ENCODE measurements at regions not wholly inside any gene's neighbourhood (a gene's known extent, or its start where the extent isn't known, plus 50 kb on each side); places are given as distances from the start of the nearest gene placed in this dataset.
"Not testable (repeated sequence)": the region's sequence is repeated elsewhere in the genome, so short reads cannot be mapped to it uniquely, and the experiment has no call there.

DNA sequence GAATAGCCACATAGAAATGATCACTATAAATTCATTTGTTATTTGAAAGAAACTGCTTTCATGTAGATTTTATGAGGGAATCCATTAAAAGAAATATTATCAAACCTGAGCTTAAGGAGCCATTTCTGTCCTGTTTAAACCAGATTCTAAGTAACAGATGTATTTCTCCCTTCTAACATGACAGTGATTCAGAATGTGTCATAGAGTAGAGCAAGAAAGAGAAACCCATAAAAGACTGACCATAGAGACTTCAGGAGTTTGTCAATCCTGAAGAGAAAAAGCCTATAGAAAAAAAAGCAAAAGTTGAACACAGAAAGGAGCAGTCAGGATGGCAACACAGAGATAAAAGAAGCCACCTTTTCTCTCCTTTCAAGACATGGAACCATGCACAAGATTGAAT, 390.6 kb downstream of the PRIM2 start:
- H3K4me3 ChIP-seq (ENCODE audit: low read length): not testable (repeated sequence)
- DNase-seq (ENCODE audit: low read depth): peak; percentile 15

DNA sequence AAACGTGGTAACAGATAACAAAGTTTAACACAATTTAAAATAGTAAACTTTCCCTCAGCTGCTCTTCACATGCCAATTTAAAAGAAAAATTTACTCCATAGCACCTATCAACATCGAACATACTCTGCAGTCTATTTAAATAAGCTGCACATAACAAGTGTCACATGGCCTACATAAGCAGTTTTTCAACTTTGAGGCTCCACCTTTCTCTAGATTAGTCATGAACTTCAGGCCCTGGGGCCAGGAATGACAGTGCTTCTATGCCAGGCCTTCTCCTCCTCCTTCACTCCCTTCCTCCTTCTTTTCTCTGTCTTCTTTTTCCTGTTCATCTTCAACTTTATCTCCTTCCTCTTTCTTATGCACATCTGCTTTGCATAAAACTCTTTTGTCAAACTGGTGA, 405.1 kb downstream of the PRIM2 start:
- DNase-seq (ENCODE audit: low read depth); H3K4me3 ChIP-seq (ENCODE audit: low read length): not testable (repeated sequence)

DNA sequence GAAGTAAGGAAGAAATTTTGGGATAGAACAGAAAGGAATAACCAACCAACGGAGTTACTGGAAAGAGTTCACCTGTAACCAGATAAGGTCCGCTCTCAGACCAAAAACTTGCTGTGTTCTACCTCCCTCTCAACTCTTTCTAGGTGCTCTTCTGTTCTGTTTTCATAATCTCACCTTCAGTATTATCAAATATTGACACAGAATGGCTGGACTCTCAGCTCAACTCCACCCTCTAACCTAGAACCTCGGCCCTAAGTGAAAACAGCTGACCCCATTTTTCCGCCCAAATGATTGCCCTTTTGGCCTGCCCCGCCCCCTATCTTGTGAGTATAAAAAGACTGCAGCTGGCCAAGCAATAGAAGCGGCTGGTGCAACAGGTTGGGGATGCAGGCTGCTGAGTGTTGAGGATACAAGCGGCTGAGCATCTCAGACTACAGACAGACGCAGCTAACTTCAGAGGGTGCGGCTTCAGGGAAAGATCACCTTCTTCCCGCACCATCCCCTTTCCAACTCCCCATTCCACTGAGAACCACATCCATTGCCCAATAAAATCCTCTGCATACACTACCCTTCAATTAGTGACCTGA, 406.5 kb downstream of the PRIM2 start:
- not testable (repeated sequence) for DNase-seq (ENCODE audit: low read depth); H3K4me3 ChIP-seq (ENCODE audit: low read length)

DNA sequence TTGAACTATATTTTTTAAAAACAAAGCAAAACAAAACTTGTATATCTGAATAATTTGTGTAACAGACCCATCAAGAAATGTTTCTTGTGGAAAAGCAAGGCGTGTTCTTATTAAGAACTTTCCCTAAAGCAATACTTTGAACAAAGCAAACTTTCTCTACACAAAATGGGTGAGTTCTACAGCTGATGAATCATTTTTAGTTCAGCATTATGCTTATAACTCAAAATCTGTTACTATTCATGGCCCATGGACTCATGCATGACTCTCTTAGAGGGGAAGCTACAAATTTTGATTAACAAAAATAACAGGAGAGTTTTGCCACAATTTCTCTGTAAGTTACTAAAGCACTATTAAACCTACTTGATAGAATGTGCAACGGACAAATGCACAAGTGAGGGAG, 412.0 kb downstream of the PRIM2 start:
- H3K4me3 ChIP-seq (ENCODE audit: low read length); DNase-seq (ENCODE audit: low read depth): not testable (repeated sequence)

DNA sequence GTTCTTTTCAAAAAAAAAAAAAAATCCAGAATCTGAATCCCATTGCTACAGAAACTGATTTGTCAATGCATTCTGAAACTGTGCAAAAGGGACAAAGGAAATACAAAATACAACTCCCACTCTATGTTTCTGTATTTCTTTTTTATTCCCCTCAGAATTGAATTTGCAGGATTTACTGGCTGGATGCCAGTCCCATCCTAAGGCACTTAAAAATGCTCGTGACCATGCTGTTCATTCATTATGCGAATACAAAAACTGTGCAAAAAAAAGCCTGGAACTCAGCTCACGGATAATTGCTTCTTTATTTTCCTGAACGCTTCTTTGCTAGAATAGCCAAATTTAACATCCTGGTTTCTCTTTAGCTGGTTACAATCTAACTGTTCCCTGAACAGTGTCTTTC, 413.3 kb downstream of the PRIM2 start:
- H3K4me3 ChIP-seq (ENCODE audit: low read length); DNase-seq (ENCODE audit: low read depth): not testable (repeated sequence)

DNA sequence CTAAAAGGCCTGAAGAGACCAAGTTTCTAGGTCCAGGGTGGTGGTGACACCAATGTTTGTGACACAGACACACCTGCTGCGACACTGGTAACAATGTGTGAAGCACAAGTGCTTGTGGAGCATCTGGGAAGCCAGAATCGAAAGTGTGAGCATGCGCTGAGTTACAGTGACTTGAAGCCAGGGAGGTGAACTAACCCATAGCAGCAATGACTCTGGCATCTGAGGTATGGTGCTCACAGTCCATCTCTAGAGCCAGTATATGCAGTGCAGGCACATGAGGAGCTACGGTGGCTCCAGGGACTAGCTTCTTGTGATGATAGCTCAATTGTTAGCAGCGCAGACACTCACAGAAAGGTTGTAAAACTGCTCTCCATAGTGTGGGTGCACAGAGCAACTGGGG, 430.3 kb downstream of the PRIM2 start:
- DNase-seq (ENCODE audit: low read depth): not testable (repeated sequence)

DNA sequence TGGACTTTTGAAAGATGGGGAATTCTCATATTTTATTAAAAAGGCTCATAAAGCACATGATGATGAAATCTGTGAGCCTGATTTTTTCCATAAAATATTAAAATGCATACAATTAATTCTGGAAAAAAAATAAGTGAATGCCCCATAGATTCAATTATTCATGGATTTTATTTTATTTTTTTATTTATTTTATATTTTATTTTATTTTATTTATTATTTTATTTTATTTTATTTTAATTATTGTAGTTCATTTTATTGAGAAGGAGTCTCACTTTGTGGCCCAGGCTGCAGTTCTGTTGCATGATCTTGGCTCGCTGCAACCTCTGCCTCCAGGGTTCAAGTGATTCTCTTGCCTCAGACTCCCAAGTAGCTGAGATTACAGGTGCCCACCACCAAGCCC, 442.4 kb downstream of the PRIM2 start:
- H3K4me3 ChIP-seq (ENCODE audit: low read length); DNase-seq (ENCODE audit: low read depth): not testable (repeated sequence)

More for the DNA sequence above, 430.3 kb downstream of the PRIM2 start:
- not testable (repeated sequence) for H3K4me3 ChIP-seq (ENCODE audit: low read length)

DNA sequence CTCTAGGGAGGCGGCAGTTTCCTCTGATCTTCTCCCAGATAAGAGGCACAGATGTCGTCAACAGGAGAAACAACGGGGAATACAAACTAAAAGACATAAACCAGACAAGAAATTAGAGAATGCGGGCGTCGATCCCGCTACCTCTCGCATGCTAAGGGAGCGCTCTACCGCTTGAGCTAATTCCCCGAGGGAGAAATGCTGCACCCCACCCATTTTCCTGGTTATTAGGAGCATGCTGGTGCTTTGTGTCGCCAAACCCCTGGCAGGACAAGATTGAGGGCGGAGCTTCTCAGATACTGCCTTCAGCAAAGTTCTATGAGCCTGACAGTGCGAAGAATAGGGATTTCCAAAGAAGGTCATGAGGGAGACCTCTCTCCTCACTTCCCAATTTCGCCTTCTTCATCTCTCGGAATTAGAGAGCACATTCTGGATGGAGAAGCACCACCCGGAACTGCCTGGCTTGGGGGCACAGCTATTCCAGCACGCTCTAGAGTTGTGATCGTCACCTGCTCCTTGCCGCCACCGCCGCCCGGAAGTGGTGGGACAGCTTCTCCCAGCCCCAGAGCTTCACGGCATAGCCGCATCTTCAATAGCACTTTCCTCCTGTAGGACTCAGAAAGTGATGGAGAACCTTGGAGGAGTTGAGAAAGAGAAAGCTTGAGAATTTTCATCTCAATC, 475.4 kb downstream of the PRIM2 start:
- not testable (repeated sequence) for H3K4me3 ChIP-seq (ENCODE audit: low read length); DNase-seq (ENCODE audit: low read depth)

DNA sequence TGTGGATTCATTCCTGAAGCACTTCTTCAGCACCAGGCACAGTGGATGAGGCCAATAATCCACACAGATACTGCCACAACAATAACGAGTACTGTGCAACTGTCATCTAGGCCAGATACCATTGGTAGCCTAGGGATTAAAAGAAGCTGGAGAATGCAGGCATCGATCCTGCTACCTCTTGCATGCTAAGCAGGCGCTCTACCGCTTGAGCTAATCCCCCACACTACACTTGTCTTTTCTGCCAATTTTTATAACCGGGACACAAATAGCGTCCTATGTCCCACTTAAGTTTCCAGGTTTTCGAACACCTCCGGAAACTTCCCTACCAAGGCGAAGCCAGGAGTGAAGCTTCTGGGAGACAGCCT, 475.9 kb downstream of the PRIM2 start:
- H3K4me3 ChIP-seq (ENCODE audit: low read length); DNase-seq (ENCODE audit: low read depth): not testable (repeated sequence)

DNA sequence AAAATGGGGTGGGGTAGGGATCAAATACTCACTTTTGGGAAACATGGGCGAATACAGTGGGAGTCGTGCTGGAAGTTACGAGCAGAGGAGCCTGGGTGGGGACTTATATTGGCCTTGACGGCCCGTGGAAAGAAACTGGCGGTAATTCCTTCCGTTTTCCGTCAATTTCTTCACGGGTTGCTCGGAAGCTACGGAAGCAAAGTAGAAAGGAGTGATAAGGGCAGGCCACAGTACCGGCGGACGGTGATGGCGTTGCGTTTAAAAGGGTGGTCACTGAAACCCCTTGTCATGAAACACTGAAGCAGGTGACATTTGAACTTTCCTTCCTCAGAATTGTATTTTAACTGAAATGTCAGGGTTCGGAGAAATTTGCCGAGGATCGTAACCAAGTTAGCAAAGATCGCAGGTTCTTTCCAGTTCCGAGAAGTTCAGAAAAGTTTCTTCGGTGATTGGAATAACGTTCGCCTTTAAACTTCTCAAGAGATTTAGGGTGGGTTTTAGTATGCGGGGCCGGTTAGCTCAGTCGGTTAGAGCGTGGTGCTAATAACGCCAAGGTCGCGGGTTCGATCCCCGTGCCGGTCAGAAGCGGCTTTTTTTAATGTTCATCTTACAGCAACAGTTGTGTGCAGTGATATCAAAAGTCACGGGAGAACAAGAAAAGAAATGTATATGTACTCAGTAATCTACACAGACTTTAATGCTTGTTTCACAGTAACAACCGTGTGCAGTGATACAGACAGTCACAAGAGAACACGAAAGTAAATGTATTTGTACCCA, 482.5 kb downstream of the PRIM2 start:
- peak; percentile 43 for DNase-seq (ENCODE audit: low read depth)
- peak overlapping the region; percentile 29 for H3K4me3 ChIP-seq (ENCODE audit: low read length)

DNA sequence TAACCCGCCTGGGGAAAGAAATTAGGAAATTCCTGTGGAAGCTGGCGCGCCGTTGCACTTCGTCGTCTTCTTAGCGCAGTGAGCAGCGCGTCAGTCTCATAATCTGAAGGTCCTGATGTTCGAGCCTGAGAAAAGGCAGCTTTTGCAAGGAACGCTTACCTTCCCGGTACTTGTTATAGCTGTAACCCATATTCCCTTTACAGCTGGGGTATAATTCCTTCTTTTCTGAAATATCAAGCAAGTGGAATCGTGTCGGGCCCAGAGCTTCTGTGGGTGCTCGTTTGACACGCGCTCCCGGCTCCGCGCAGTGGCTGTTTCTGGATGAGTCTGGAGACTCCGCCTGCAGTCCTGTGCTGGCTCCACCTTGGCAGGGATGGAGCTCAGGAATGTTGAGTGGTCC, 491.2 kb downstream of the PRIM2 start:
- H3K4me3 ChIP-seq (ENCODE audit: low read length): not testable (repeated sequence)
- peak; percentile 26 for DNase-seq (ENCODE audit: low read depth)

DNA sequence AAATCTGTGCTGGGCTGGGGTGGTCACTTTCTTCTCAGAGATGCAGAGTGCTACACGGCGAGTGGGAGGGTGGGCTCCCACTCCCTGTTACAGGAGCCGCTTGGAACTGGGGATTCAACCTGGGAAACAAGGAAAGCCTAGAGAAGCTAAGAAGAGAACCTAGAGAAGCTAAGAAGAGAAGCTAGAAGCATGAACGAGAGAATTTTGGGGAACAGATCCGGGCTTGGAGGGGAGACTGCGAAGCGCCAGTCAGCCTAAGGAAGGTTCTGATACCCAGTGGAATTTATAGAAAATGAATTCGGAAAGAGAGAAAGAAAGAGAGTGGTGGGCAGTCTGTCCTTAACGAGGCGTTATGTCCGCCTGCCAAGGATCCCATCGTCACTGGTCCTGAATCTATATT, 492.0 kb downstream of the PRIM2 start:
- not testable (repeated sequence) for H3K4me3 ChIP-seq (ENCODE audit: low read length); DNase-seq (ENCODE audit: low read depth)

DNA sequence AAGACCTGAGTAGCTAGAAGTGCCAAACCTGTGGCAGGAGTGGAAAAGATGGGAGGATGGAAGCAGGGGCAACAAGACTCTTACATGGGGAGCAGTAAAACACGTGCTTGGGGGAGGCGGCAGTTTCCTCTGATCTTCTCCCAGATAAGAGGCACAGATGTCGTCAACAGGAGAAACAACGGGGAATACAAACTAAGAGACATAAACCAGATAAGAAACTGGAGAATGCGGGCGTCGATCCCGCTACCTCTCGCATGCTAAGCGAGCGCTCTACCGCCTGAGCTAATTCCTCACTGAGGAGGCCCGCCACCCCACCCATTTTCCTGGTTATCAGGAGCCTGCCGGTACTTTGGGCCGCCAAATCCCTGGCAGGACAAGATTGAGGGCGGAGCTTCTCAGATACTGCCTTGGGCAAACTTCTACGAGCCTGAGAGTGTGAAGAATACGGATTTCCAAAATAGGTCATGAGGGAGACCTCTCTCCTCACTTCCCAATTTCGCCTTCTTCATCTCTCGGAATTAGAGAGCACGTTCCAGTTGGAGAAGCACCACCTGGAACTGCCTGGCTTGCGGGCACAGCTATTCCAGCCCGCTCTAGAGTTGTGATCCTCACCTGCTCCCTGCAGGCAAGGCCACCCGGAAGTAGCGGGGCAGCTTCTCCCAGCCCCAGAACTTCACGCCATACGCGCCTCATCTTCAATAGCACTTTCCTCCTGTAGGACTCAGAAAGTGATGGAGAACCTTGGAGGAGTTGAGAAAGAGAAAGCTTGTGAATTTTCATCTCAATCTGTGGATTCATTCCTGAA, 496.0 kb downstream of the PRIM2 start:
- not testable (repeated sequence) for H3K4me3 ChIP-seq (ENCODE audit: low read length); DNase-seq (ENCODE audit: low read depth)

DNA sequence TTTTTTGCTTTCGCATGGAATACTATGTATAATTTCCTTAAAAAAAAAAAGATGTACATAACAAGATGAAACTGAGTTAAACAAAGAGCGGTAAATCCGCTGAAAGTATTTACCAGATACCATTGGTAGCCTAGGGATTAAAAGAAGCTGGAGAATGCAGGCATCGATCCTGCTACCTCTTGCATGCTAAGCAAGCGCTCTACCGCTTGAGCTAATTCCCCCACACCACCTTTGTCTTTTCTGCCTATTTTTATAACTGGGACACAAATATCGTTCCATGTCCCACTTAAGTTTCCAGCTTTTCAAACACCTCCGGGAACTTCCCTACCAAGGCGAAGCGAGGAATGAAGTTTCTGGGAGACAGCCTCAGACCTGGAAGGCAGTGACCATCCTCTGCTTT, 498.4 kb downstream of the PRIM2 start:
- not testable (repeated sequence) for DNase-seq (ENCODE audit: low read depth); H3K4me3 ChIP-seq (ENCODE audit: low read length)

DNA sequence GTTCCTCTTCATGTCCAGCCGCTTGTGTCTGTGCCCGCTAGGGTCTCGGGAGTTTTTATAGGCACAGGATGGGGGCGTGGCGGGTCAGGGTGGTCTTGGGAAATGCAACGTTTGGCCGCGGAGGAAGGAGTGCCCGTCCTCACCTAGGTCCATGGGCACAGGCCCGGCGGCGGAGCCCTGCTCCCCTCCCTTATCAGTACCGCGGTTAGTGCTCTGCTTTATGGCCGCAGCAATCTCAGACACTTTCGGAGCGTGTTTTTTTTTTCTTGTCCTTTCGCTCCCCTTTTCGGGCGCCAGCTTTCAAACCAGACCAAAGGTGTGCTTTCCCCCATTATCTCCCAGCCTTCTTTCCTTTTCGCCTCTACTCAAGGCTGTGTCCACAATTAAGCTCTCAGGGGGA, 503.9 kb downstream of the PRIM2 start:
- not testable (repeated sequence) for H3K4me3 ChIP-seq (ENCODE audit: low read length); DNase-seq (ENCODE audit: low read depth)

DNA sequence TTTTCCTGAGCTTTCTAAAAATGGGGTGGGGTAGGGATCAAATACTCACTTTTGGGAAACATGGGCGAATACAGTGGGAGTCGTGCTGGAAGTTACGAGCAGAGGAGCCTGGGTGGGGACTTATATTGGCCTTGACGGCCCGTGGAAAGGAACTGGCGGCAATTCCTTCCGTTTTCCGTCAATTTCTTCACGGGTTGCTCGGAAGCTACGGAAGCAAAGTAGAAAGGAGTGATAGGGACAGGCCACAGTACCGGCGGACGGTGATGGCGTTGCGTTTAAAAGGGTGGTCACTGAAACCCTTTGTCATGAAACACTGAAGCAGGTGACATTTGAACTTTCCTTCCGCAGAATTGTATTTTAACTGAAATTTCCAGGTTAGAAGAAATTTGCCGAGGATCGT, 505.0 kb downstream of the PRIM2 start:
- H3K4me3 ChIP-seq (ENCODE audit: low read length); DNase-seq (ENCODE audit: low read depth): not testable (repeated sequence)

All from AG10803 (cell line).